ENCODE measurements at regions not wholly inside any gene's neighbourhood (a gene's known extent, or its start where the extent isn't known, plus 50 kb on each side); places are given as distances from the start of the nearest gene placed in this dataset.

- Histone ChIP-seq H3K4me3 (ENCODE audit: low read length) (no peak overlapping the region), H3K9me3 (replicated peaks; ENCODE audit: insufficient read depth, low read length) (no peaks in the 10 kb centered on the region), H3F3A (ENCODE audit: insufficient read depth, low read length) (no peaks in the 10 kb centered on the region), H3K9ac (ENCODE audit: low read length) (no peak overlapping the region), H3K9me2 (replicated peaks; ENCODE audit: insufficient read depth, low read length) (no peaks in the 10 kb centered on the region), H3K27me3 (replicated peaks; ENCODE audit: insufficient read depth, low read length) (no peaks in the 10 kb centered on the region), H3K4me2 (ENCODE audit: low read depth, low read length) (no peak overlapping the region), H2AFZ (ENCODE audit: low read length) (no peak overlapping the region), H3K79me2 (ENCODE audit: low read length) (no peaks in the 10 kb centered on the region), H3K4me1 (ENCODE audit: low read length) (peaks cover 6% of the 10 kb centered on the region; the same call in 1 of the 2 replicates), H3K36me3 (replicated peaks; ENCODE audit: insufficient read depth, low read length) (no peaks in the 10 kb centered on the region), H3K27ac (ENCODE audit: low read length) (no peak overlapping the region), H4K20me1 (ENCODE audit: insufficient read depth, low read length) (no peaks in the 10 kb centered on the region)
- TF ChIP-seq CTCF (IDR thresholded peaks at IDR 0.05; ENCODE audit: low read length) (no peak), EZH2 (optimal IDR thresholded peaks at IDR 0.05; ENCODE audit: low read depth, low read length) (no peak), EZH2phosphoT487 (IDR thresholded peaks at IDR 0.05; ENCODE audit: low read length) (no peak)
- DNase-seq: no peak
Measured at GRCh38 chr4:15294832-15295231, 133.0 kb upstream of the C1QTNF7 start.

- Histone ChIP-seq H3K9ac (ENCODE audit: low read length) (no peak overlapping the region), H3K4me1 (ENCODE audit: low read length) (peaks cover 6% of the 10 kb centered on the region; the same call in 1 of the 2 replicates), H3K27me3 (replicated peaks; ENCODE audit: insufficient read depth, low read length) (no peaks in the 10 kb centered on the region), H3F3A (ENCODE audit: insufficient read depth, low read length) (no peaks in the 10 kb centered on the region), H3K4me3 (ENCODE audit: low read length) (no peak overlapping the region), H3K9me3 (replicated peaks; ENCODE audit: insufficient read depth, low read length) (no peaks in the 10 kb centered on the region), H3K4me2 (ENCODE audit: low read depth, low read length) (no peak overlapping the region), H3K36me3 (replicated peaks; ENCODE audit: insufficient read depth, low read length) (no peaks in the 10 kb centered on the region), H3K27ac (ENCODE audit: low read length) (no peak overlapping the region), H2AFZ (ENCODE audit: low read length) (no peak overlapping the region), H4K20me1 (ENCODE audit: insufficient read depth, low read length) (no peaks in the 10 kb centered on the region), H3K79me2 (ENCODE audit: low read length) (no peaks in the 10 kb centered on the region), H3K9me2 (replicated peaks; ENCODE audit: insufficient read depth, low read length) (no peaks in the 10 kb centered on the region)
- no peak for DNase-seq
- TF ChIP-seq CTCF (IDR thresholded peaks at IDR 0.05; ENCODE audit: low read length) (no peak), EZH2 (optimal IDR thresholded peaks at IDR 0.05; ENCODE audit: low read depth, low read length) (no peak), EZH2phosphoT487 (IDR thresholded peaks at IDR 0.05; ENCODE audit: low read length) (no peak)
Measured at GRCh38 chr4:15295421-15296162, 132.2 kb upstream of the C1QTNF7 start.

- no peaks in the 10 kb centered on the region for H4K20me1 ChIP-seq (ENCODE audit: insufficient read depth, low read length)
- no peak overlapping the region for H3K4me2 ChIP-seq (ENCODE audit: low read depth, low read length)
- H3F3A ChIP-seq (ENCODE audit: insufficient read depth, low read length): no peaks in the 10 kb centered on the region
- H3K79me2 ChIP-seq (ENCODE audit: low read length): no peaks in the 10 kb centered on the region
- H3K9me3 ChIP-seq (replicated peaks; ENCODE audit: insufficient read depth, low read length): no peaks in the 10 kb centered on the region
- no peak overlapping the region for H3K4me3 ChIP-seq (ENCODE audit: low read length)
- no peak overlapping the region for H2AFZ ChIP-seq (ENCODE audit: low read length)
- no peak overlapping the region for H3K9ac ChIP-seq (ENCODE audit: low read length)
- H3K27me3 ChIP-seq (replicated peaks; ENCODE audit: insufficient read depth, low read length): no peaks in the 10 kb centered on the region
- no peak overlapping the region for H3K27ac ChIP-seq (ENCODE audit: low read length)
- no peak for DNase-seq
- no peaks in the 10 kb centered on the region for H3K9me2 ChIP-seq (replicated peaks; ENCODE audit: insufficient read depth, low read length)
- H3K4me1 ChIP-seq (ENCODE audit: low read length): peaks cover 6% of the 10 kb centered on the region; the same call in 1 of the 2 replicates
- TF ChIP-seq CTCF (IDR thresholded peaks at IDR 0.05; ENCODE audit: low read length) (no peak), EZH2phosphoT487 (IDR thresholded peaks at IDR 0.05; ENCODE audit: low read length) (no peak), EZH2 (optimal IDR thresholded peaks at IDR 0.05; ENCODE audit: low read depth, low read length) (no peak)
- no peaks in the 10 kb centered on the region for H3K36me3 ChIP-seq (replicated peaks; ENCODE audit: insufficient read depth, low read length)
Measured at GRCh38 chr4:15297344-15297743, 130.5 kb upstream of the C1QTNF7 start.
